ENCODE measurements at regions not wholly inside any gene's neighbourhood (a gene's known extent, or its start where the extent isn't known, plus 50 kb on each side); places are given as distances from the start of the nearest gene placed in this dataset.
"Not testable (repeated sequence)": the region's sequence is repeated elsewhere in the genome, so short reads cannot be mapped to it uniquely, and the experiment has no call there.

- DNase-seq (ENCODE audit: low read depth in 3 of 3), result not testable (repeated sequence)
These were observed 184.4 kb upstream of the NR5A2 start for GRCh38 chr1:199843096-199843495.

DNA sequence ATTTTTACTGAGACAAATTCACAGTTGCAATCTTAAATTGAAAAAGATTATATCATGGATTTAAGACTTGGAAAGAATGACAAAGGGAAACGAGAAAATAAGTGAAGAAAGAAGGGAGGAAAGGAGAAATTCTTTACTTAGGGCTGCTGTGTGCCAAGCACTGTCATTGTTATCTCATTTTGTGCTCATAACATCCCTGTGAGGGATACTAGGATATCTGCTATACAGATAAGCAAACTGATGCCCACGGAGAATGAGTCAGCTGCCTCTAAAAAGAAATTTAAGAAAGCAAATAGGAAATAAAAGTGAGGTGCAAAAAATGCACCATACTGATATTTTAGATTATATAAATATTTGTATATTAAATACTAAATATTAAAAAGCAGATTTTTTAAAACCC lies 183.6 kb upstream of the NR5A2 start:
- no peak for DNase-seq (ENCODE audit: low read depth in 3 of 3)

- no peak for DNase-seq (ENCODE audit: low read depth in 3 of 3)
These were observed 180.5 kb upstream of the NR5A2 start for GRCh38 chr1:199847021-199847420.

- no peak for DNase-seq (ENCODE audit: low read depth in 3 of 3)
These were observed 175.9 kb upstream of the NR5A2 start for GRCh38 chr1:199851439-199852140.

DNA sequence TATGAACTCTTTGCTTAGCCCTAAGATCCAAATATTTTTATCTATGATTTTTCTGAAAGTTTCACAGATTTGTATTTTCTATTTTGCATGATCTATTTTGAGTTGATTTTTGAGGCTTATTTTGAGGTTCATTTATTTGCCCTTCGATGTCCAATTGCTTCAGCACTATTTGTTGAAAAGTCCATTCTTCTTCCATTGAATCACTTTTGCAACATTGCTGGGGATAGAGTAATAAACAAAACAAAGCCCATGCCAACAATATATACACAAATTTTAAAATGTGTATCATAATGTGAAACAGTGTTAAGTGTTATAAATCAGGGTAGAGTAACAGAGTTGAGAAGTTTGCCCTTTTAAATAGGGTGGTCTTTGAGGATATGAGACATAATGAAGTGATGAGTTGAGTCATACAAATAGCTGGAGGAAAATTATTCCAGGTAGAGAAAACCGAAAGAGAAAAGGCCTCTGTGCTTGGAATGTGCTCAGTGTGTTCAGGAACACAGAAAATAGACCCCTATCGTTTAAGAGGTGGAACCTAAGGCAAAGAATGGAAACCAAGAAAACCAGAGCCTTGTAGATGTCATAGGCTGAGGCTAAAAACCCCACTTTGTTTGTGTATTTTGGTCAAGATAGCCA lies 172.7 kb upstream of the NR5A2 start:
- no peak for DNase-seq (ENCODE audit: low read depth in 3 of 3)

DNA sequence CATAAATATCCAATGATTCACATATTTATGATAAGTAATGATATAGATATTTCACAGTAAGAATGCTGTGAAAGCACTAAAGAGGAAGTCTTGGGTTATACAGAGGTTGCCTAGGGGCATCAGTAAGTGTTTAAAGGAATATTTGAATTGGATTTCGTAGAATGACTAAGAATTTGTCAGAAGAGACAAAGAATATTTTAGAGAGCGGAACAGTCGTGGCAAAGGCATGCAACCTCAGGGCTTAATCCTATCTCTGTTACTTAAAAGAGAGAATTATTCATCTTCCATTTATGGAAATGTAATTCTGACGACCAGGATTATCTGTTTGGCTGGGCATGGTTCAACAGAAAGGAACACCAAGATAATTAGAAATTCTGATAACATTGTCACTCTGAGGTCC lies 171.9 kb upstream of the NR5A2 start:
- no peak for DNase-seq (ENCODE audit: low read depth in 3 of 3)

DNA sequence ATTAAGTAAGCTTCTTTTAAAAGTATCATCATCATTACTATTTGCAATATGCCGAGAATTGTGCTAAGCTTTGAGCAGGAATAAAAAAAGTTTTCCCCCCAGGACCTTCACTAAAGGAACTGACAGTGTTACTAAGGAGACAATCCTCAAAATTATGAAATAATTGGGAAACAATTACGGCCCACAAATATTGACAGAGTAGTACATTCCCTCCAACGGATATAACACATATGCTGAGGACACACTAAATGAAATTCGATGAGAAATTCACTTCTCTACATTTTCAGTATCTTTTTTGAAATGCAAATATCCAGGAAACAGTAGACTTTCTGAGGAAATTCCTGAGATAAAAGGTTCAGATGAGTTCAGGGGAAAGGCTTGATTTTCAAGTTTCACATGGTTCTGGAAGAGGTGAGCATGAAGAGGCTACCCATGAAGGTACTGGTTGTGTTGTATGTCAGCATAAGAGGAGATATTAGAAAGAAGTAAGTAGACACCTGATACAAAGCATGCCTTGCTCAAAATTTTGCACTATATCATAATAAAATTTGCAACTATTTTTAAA lies 171.2 kb upstream of the NR5A2 start:
- DNase-seq (ENCODE audit: low read depth in 3 of 3), result no peak

DNA sequence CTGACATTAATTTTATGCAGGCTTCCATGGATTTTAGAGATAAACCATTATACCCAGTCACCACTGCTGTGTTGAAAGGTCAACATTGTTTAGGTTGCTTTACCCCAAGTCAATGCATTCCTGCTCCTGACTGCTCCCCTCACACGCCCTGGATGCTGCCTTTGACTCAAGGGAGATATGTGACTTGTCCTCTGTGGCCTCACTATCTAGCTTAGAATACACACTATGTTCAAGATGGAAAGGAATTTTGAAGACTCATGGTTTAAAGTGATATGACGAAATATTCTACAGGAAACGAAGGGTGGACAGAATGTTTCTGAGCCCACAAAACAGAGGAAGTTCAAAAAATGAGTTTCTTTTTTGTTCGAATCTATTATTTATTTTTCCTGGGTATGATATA lies 170.4 kb upstream of the NR5A2 start:
- no peak for DNase-seq (ENCODE audit: low read depth in 3 of 3)

- DNase-seq (ENCODE audit: low read depth in 3 of 3), result no peak
These were observed 170.0 kb upstream of the NR5A2 start for GRCh38 chr1:199857516-199857915.

- no peak for DNase-seq (ENCODE audit: low read depth in 3 of 3)
These were observed 169.3 kb upstream of the NR5A2 start for GRCh38 chr1:199858171-199858570.

- DNase-seq (ENCODE audit: low read depth in 3 of 3), result no peak
These were observed 168.7 kb upstream of the NR5A2 start for GRCh38 chr1:199858856-199859255.

GRCh38 chr1:199859491-199859933 lies 168.0 kb upstream of the NR5A2 start:
- no peak for DNase-seq (ENCODE audit: low read depth in 3 of 3)

DNA sequence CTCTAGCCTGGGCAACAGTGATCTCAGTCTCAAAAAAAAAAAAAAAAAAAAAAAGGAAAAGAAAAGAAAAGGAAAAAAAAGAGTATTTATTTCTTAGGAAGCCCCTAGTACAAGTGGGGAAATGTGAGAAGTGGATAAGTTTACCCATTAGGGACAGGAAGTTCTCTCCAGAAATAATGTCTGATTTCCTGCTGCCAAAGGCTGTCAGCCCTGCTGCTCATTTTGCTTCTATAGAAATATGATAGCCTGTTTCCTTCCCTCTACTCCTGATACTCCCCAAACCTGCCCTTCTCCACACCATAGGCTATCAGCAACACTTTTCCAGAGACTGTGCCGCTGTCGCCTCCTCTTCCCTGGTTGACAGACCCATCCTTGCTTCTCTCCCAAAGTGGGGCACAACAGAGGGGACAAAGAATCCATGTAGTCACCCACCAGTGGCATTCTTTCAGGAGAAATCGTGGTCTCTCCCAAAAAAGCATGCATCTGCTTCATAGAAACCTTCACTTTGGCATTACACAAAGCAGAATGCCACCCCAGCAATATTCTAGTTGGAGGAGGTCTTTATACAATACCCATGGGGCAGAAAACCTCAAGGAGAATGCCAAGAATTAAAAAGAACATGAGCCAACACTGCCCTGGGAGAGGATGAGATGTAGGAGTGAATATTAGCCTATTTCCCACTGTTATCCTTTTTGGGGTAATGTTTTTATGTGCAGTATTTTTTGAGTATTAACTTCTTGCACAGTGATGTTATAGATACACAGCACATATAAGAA lies 166.3 kb upstream of the NR5A2 start:
- DNase-seq (ENCODE audit: low read depth in 3 of 3), result no peak

- DNase-seq (ENCODE audit: low read depth in 3 of 3), result no peak
These were observed 165.5 kb upstream of the NR5A2 start for GRCh38 chr1:199862047-199862446.

- no peak for DNase-seq (ENCODE audit: low read depth in 3 of 3)
These were observed 161.3 kb upstream of the NR5A2 start for GRCh38 chr1:199866210-199866617.

DNA sequence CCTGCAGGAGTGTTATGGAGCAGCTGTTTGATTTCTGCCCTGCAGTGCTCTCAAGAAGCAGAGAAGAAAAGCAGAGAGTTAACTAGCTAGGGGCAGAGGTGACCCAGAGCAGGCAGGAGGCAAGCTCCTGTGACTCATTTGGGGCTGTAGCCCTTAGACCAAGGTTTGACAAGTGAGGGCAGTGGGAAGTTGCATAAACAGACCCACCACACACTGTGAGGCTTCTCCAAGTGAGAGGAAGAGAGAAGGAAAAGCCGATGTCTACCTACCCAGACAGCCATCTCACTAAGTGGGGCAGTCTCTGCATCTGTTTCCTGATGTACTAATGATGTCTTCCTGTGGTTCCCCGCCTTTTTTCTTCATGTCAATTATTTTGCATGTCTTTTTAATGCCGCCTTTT lies 159.9 kb upstream of the NR5A2 start:
- DNase-seq (ENCODE audit: low read depth in 3 of 3), result no peak

DNA sequence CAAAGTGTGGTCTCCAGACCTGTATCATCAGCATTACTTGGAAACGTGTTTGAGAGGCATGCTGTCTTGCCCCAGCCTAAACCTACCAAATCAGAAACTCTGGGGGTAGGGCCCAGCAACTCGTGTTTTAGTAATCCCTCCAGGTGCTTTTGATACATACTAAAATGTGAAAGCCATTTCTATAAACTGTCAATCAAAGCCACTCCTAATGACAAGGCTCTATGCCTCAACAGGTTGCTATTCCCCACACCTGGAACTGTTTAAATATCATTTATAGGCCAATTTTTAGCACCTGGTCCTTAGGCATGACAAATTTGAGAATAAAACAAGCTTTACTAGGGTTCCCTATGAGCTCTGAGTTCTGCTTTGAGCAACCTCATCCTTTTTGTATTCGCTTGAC lies 158.7 kb upstream of the NR5A2 start:
- DNase-seq (ENCODE audit: low read depth in 3 of 3), result no peak

DNA sequence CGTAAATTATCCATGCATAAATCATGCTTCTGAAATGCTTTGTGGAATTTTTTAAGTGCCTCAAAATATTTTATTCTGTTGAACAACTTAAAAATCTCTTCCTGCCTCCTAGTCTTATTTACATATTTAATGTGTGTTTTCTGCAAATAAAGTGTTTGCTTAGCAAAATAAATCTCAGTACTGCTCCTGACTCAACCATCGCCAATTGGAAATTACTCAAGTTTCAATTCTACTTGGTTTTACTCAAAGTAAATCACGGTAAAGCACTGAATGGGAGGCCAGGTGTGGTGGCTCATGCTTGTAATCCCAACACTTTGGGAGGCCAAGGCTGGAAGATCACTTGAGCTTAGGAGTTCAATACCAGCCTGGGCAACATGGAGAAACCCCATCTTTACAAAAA lies 152.2 kb upstream of the NR5A2 start:
- DNase-seq (ENCODE audit: low read depth in 3 of 3), result no peak

DNA sequence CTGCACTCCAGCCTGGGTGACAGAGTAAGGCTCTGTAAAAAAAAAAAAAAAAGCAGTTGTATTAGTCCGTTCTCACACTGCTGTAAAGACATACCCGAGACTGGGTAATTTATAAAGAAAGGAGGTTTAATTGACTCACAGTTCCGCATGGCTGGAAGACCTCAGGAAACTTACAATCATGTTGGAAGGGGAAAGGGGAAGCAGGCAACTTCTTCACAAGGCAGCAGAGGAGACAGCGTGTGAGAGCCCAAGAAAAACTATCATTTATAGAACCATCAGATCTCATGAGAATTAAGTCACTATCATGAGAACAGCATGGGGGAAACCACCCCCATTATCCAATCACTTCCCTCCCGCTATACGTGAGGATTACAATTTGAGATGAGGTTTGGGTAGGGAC lies 151.7 kb upstream of the NR5A2 start:
- DNase-seq (ENCODE audit: low read depth in 3 of 3), result no peak

GRCh38 chr1:199877526-199878384 lies 149.8 kb upstream of the NR5A2 start:
- no peak for DNase-seq (ENCODE audit: low read depth in 3 of 3)

DNA sequence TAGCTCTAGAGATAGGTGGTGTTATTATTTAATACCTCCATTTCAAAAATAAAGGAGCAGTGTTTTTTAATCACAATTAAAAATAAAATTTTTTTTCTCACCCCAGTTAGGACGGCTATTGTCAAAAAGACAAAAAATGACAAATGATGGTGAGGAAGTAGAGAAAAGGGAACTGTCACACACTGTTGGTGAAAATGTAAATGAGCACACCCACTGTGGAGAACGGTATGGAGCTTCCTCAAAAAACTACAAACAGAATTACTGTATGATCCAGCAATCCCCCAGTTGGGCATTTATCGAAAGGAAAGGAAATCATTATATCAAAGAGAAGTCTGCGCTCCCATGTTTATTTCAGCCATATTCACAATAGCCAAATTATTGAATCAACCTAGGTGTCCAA lies 148.7 kb upstream of the NR5A2 start:
- no peak for DNase-seq (ENCODE audit: low read depth in 3 of 3)

DNA sequence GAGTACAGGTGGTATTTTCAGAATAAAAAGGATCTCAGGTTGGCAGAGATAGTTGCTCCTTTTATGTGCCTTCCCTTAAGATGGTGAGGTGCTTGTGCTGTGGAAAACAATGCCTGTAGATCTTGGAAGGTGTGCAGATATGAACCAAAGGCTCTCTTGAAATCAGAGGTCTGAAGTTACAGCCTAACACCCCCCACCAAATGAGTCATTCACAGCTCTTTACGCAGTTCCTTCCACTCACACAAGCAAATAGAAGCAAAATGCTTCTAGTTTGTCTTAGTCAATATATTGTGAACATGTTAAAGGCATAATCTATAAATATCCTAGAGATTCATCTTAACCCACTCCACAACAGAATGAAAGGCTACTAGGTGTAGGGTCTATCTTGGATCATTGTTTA lies 128.9 kb upstream of the NR5A2 start:
- DNase-seq (ENCODE audit: low read depth in 3 of 3), result no peak
